ENCODE measurements at regions not wholly inside any gene's neighbourhood (a gene's known extent, or its start where the extent isn't known, plus 50 kb on each side); places are given as distances from the start of the nearest gene placed in this dataset.

DNA sequence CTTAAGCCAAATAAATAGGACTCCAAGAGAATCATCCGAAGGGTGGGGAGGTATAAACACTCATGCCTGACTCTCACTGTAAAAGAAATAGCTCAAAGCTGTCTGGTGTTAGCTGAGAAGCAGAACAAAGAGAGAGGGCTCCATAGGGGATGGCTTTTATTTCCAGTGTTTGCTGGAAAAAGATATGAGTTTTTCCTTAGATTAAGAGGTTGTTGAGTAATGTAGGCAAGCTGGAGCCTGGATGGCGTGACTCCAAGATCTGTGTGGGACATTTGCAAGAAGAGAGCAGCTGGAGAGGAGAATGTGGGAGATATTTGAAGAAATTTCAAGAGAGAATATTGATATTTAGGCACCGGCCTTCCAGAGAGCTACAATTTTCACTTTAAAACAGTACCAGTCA lies 793.7 kb upstream of the RGMB start:
- no peak for TF ChIP-seq CTCF (IDR thresholded peaks at IDR 0.05)
- no peak for TF ChIP-seq POLR2AphosphoS5 (IDR thresholded peaks at IDR 0.05)
